Neural crest cell (in vitro differentiated cells): ENCODE measurements at regions not wholly inside any gene's neighbourhood (a gene's known extent, or its start where the extent isn't known, plus 50 kb on each side); places are given as distances from the start of the nearest gene placed in this dataset.

ENCODE experiments used
- DNase-seq: peaks from one replicate; pipeline ENCODE4 v3.0.0; 2021; ENCODE audit warnings: low read depth, mixed read lengths, low spot score
- H3K27ac Mint-ChIP-seq: one replicate; pipeline ENCODE4 v1.8.0; 2021; ENCODE audit warnings: mild to moderate bottlenecking, mixed read lengths; ENCODE audit not compliant: unreplicated experiment
- H3K27me3 Mint-ChIP-seq: 2 replicates; pipeline ENCODE4 v1.8.0; 2021; ENCODE audit warnings: low read depth, mild to moderate bottlenecking, mixed read lengths
- H3K36me3 Mint-ChIP-seq: 2 replicates; pipeline ENCODE4 v1.8.0; 2021; ENCODE audit warnings: low read depth, mild to moderate bottlenecking, mixed read lengths
- H3K4me1 Mint-ChIP-seq: 2 replicates; pipeline ENCODE4 v1.8.0; 2021; ENCODE audit warnings: mixed read lengths
- H3K4me3 Mint-ChIP-seq: one replicate; pipeline ENCODE4 v1.8.0; 2021; ENCODE audit warnings: mild to moderate bottlenecking, mixed read lengths
- H3K9me3 Mint-ChIP-seq: 2 replicates; pipeline ENCODE4 v1.8.0; 2021; ENCODE audit warnings: mixed read lengths
- TF ChIP-seq, protein P1 (sequence below): fragments of 200-600 bp; sonication (generic); conservative IDR thresholded peaks from 2 replicates; pipeline ENCODE4 v1.5.0; 2021; ENCODE audit warnings: antibody characterized with exemption, mild to moderate bottlenecking

DNA sequence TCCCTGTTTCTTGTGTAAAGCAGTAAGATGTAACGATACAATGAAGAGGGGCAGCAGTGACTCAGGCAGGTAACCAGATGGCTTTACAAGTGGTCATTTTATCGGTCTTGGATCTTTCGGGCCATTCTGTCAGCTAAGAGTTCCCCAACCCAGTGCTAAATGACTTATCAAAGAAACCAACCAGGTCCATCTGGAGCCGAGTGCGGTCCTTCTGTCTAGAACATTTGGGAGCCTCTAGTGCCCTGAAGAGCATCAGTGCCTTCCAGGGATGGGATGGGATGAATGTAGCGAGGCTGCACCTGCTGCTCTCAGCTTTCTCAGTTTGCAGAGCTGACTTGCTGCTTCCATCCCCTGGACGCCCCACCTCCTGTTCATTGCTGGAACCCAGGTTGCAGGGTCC lies 131.7 kb upstream of the AGBL1 start:
- Mint-ChIP-seq H3K27ac (no peak overlapping the region), H3K27me3 (peaks cover 3% of the 10 kb centered on the region), H3K4me3 (no peak overlapping the region), H3K4me1 (no peaks in the 10 kb centered on the region), H3K36me3 (no peaks in the 10 kb centered on the region), H3K9me3 (no peaks in the 10 kb centered on the region)
- DNase-seq: no peak
- TF ChIP-seq, protein P1, sequence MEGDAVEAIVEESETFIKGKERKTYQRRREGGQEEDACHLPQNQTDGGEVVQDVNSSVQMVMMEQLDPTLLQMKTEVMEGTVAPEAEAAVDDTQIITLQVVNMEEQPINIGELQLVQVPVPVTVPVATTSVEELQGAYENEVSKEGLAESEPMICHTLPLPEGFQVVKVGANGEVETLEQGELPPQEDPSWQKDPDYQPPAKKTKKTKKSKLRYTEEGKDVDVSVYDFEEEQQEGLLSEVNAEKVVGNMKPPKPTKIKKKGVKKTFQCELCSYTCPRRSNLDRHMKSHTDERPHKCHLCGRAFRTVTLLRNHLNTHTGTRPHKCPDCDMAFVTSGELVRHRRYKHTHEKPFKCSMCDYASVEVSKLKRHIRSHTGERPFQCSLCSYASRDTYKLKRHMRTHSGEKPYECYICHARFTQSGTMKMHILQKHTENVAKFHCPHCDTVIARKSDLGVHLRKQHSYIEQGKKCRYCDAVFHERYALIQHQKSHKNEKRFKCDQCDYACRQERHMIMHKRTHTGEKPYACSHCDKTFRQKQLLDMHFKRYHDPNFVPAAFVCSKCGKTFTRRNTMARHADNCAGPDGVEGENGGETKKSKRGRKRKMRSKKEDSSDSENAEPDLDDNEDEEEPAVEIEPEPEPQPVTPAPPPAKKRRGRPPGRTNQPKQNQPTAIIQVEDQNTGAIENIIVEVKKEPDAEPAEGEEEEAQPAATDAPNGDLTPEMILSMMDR: no peak

DNA sequence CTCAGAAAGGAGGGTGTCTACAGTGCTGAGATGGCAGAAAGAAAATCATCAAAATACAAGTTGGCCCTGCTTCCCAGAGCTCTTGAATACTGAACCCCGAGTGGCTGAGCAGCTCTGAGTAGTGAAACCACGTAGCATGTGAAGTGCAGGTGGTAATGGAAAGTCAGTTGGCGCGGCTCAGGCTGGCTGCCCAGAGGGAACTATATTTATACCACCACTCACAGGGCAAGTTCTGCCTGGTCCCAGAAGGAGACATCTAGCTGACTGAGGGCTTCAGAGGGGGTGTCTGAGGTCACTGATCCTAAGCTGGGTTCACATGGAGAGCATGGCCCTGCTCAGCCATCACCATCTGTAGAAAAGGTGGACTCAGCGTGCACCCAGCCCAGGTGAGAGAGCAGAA lies 129.6 kb upstream of the AGBL1 start:
- TF ChIP-seq, protein P1: no peak
- DNase-seq: no peak
- Mint-ChIP-seq H3K4me1 (no peaks in the 10 kb centered on the region), H3K4me3 (no peak overlapping the region), H3K27ac (no peak overlapping the region), H3K27me3 (peaks cover 3% of the 10 kb centered on the region), H3K9me3 (no peaks in the 10 kb centered on the region), H3K36me3 (no peaks in the 10 kb centered on the region)

DNA sequence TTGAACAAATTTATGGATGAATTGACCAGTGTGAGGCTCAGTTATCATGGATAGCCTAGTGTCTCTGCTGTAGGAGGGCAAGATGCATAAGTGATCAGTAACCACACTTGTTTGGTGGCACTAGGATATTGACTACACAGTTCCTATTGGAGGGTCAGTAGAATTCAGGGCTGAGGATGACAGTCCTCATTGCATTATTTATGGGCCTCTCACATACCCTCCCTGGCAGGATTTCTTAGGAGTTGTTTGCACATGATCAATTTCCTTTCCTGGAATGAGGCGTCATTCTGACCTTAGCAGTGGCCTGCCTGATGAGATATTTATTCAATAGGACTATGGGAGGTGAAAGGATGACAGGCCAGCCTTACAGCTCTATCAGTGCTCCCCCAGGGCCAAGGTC lies 125.1 kb upstream of the AGBL1 start:
- no peak overlapping the region for H3K27ac Mint-ChIP-seq
- no peak overlapping the region for H3K4me3 Mint-ChIP-seq
- TF ChIP-seq, protein P1: no peak
- no peaks in the 10 kb centered on the region for H3K36me3 Mint-ChIP-seq
- H3K9me3 Mint-ChIP-seq: no peaks in the 10 kb centered on the region
- DNase-seq: no peak
- no peaks in the 10 kb centered on the region for H3K27me3 Mint-ChIP-seq
- H3K4me1 Mint-ChIP-seq: no peaks in the 10 kb centered on the region

DNA sequence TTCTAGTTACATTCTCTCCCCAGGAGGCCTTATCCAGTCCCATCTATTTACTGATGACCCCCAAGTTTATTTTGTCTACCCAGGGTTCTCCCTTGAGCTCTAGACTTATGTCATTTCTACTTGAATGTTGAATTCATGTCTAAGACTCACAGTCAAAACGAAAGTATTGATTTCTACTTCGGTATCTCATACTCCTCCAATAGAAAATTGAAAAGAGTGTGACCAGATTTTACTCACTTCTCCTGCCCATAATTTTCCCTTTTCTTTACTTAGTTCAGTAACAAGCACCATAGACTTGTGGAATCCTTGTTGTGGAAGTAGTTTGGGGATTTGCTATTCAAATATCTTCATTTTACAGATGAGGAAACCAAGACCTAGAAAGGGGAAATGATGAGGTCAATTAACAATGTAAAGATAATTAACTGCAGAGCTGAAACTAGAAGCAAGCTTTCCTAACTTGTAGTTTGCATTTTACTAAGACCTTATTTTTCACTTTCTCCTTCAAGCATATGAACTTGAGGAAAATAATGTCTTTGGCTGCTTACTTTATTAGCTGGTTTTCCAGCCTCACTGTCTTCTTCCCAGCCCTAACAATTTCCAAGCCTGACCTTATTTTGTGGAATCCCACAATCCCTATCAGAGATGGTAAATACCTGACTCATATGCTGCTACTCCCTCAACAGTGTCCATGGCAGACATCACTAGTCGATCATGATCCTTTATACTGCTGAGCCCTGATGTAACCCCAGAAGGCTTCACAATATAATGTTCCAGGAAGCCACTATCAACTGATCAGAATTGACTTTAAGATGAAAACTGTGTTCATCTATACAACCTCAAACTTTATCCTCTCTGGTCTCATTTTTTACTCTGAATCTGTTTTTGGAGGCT lies 123.9 kb upstream of the AGBL1 start:
- no peak overlapping the region for H3K4me3 Mint-ChIP-seq
- H3K27me3 Mint-ChIP-seq: no peaks in the 10 kb centered on the region
- TF ChIP-seq, protein P1: no peak
- H3K27ac Mint-ChIP-seq: no peak overlapping the region
- no peak for DNase-seq
- no peaks in the 10 kb centered on the region for H3K9me3 Mint-ChIP-seq
- no peaks in the 10 kb centered on the region for H3K36me3 Mint-ChIP-seq
- no peaks in the 10 kb centered on the region for H3K4me1 Mint-ChIP-seq

DNA sequence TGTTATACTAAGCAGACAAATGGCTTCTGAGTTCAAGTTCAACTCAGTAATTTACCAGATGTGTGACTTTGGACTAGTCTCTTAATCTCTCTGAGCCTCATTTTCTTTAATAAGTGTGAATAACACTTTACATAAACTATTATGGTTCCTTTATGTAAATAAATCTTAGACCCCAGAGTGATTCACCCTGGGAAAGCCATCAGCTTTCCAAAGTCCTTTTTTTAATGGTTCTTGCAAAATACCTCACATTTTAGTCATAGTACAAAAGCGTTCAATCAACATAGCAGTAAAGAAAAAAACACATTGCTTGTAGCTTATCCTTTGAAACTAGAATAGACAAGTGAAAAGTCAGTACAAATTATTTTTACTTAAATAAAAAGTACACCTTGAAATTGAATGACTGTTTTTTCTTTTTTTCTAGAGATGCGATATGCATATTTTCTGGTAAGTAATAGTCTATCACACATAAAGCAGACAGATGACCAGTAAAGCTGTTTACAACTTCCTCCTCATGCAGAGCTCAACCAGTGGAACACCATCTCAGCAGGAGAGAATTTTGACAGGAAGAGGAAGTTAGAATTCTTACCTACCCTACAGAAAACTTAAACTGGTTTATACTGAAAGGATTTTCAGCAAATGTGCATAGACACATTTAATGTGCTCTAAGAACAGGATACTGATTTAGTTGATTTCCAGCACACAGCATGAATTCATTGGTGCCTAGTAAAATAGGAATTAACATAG lies 123.0 kb upstream of the AGBL1 start:
- DNase-seq: no peak
- H3K27me3 Mint-ChIP-seq: no peaks in the 10 kb centered on the region
- no peaks in the 10 kb centered on the region for H3K9me3 Mint-ChIP-seq
- no peak overlapping the region for H3K27ac Mint-ChIP-seq
- no peak overlapping the region for H3K4me3 Mint-ChIP-seq
- H3K4me1 Mint-ChIP-seq: no peaks in the 10 kb centered on the region
- TF ChIP-seq, protein P1: no peak
- H3K36me3 Mint-ChIP-seq: no peaks in the 10 kb centered on the region
